ENCODE measurements at regions not wholly inside any gene's neighbourhood (a gene's known extent, or its start where the extent isn't known, plus 50 kb on each side); places are given as distances from the start of the nearest gene placed in this dataset.

DNA sequence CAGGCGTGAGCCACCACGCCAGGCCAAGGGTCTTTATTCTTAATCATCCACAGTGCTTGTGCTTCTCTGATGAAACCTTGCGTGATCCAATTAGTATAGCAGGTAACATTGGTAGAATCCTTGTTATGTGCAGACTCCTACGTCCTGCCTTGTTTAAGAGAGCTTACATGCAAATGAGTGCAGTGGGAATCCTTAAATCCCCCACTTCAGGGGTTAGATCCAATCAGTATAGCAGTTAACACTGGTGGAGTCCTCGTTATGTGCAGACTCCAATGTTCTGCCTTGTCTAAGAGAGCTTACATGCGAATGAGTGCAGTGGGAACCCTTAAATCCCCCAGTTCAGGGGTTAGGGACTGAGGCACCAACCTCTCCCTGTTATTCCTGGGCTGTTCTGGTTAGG is 193.4 kb downstream of the SEMA6A start:
- H3K27me3 ChIP-seq, result no peaks in the 10 kb centered on the region
- no peak for TF ChIP-seq CTCF (IDR thresholded peaks at IDR 0.05; ENCODE audit: poor library complexity)
- TF ChIP-seq EZH2phosphoT487 (IDR thresholded peaks at IDR 0.05; ENCODE audit: low read depth, severe bottlenecking, unreplicated experiment), result no peak
- no peak for TF ChIP-seq EZH2 (IDR thresholded peaks at IDR 0.05; ENCODE audit: borderline replicate concordance)
- DNase-seq (ENCODE audit: low spot score), result no peak
- 96% methylated on average over 6 of the region's 6 CpGs for WGBS (ENCODE audit: low lambda C conversion rate, missing lambda C conversion rate)
- no peak overlapping the region for H3K4me2 ChIP-seq
- H3K79me2 ChIP-seq, result no peaks in the 10 kb centered on the region
- H3K27ac ChIP-seq, result no peak overlapping the region
- H3K9me2 ChIP-seq (replicated peaks; ENCODE audit: insufficient read depth), result no peaks in the 10 kb centered on the region
- H3K9me3 ChIP-seq (ENCODE audit: low read depth), result no peaks in the 10 kb centered on the region
- no peaks in the 10 kb centered on the region for H3K36me3 ChIP-seq (replicated peaks; ENCODE audit: insufficient read depth, low read depth)
- H2AFZ ChIP-seq, result no peak overlapping the region
- no peak overlapping the region for H3K4me3 ChIP-seq
- H3K4me1 ChIP-seq (ENCODE audit: insufficient read depth), result no peaks in the 10 kb centered on the region
- no peaks in the 10 kb centered on the region for H4K20me1 ChIP-seq (ENCODE audit: insufficient read depth, poor library complexity, severe bottlenecking)

GRCh38 chr5:116380621-116381020 is 194.0 kb downstream of the SEMA6A start:
- Histone ChIP-seq H3K4me1 (ENCODE audit: insufficient read depth) (no peaks in the 10 kb centered on the region), H4K20me1 (ENCODE audit: insufficient read depth, poor library complexity, severe bottlenecking) (no peaks in the 10 kb centered on the region), H3K4me2 (no peak overlapping the region), H3K9me2 (replicated peaks; ENCODE audit: insufficient read depth) (no peaks in the 10 kb centered on the region), H3K9me3 (ENCODE audit: low read depth) (no peaks in the 10 kb centered on the region), H3K27ac (no peak overlapping the region), H3K36me3 (replicated peaks; ENCODE audit: insufficient read depth, low read depth) (no peaks in the 10 kb centered on the region), H3K4me3 (no peak overlapping the region), H3K27me3 (no peaks in the 10 kb centered on the region), H2AFZ (no peak overlapping the region), H3K79me2 (no peaks in the 10 kb centered on the region)
- no peak for DNase-seq (ENCODE audit: low spot score)
- 96% methylated on average over 2 of the region's 2 CpGs for WGBS (ENCODE audit: low lambda C conversion rate, missing lambda C conversion rate)
- TF ChIP-seq EZH2phosphoT487 (IDR thresholded peaks at IDR 0.05; ENCODE audit: low read depth, severe bottlenecking, unreplicated experiment) (no peak), CTCF (IDR thresholded peaks at IDR 0.05; ENCODE audit: poor library complexity) (no peak), EZH2 (IDR thresholded peaks at IDR 0.05; ENCODE audit: borderline replicate concordance) (no peak)

DNA sequence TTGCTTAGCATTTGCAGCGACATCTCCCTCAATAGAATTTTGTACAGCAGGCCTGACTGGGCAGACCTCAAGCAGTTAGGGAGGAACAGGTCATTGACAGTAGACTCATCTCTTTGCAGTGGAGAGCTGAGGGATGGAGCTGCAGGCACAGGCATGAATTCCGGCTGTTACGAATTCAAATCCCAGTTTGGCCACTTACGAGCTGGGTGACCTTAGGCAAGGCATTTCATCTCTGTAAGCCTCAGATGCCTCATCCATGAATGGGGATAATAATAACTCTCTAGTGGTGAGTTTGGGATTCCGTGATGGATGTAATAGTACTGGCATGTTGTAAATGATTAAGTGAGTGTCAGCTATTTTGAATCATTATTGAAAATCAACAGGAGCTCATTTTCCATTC is 195.3 kb downstream of the SEMA6A start:
- Histone ChIP-seq H3K9me3 (ENCODE audit: low read depth) (no peaks in the 10 kb centered on the region), H3K9me2 (replicated peaks; ENCODE audit: insufficient read depth) (no peaks in the 10 kb centered on the region), H3K27ac (no peak overlapping the region), H3K4me1 (ENCODE audit: insufficient read depth) (no peaks in the 10 kb centered on the region), H2AFZ (no peak overlapping the region), H3K27me3 (no peaks in the 10 kb centered on the region), H3K79me2 (no peaks in the 10 kb centered on the region), H4K20me1 (ENCODE audit: insufficient read depth, poor library complexity, severe bottlenecking) (no peaks in the 10 kb centered on the region), H3K36me3 (replicated peaks; ENCODE audit: insufficient read depth, low read depth) (no peaks in the 10 kb centered on the region), H3K4me3 (no peak overlapping the region), H3K4me2 (no peak overlapping the region)
- DNase-seq (ENCODE audit: low spot score), result no peak
- WGBS (ENCODE audit: low lambda C conversion rate, missing lambda C conversion rate), result 93% methylated on average over 5 of the region's 5 CpGs
- TF ChIP-seq EZH2 (IDR thresholded peaks at IDR 0.05; ENCODE audit: borderline replicate concordance), result no peak

DNA sequence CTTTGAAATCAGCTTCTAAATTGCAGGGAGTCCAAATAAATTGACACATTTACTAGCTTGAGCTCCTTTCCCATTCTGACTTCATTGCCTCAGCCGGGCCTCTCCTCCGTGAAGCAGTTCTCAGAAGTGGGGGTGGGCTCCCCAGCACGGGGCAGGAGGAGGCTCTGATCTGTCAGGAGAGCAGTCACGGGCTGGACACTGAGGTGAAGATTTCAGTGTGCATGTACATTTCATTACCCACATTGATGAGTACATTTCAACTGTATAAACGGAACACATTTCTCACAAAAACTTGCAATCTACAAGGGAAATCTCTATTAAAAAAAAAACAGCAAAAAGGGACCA is 195.9 kb downstream of the SEMA6A start:
- H3K27ac ChIP-seq, result no peak overlapping the region
- no peak overlapping the region for H3K4me3 ChIP-seq
- no peaks in the 10 kb centered on the region for H3K4me1 ChIP-seq (ENCODE audit: insufficient read depth)
- no peak for DNase-seq (ENCODE audit: low spot score)
- no peaks in the 10 kb centered on the region for H3K9me2 ChIP-seq (replicated peaks; ENCODE audit: insufficient read depth)
- H2AFZ ChIP-seq, result no peak overlapping the region
- H3K79me2 ChIP-seq, result no peaks in the 10 kb centered on the region
- TF ChIP-seq EZH2phosphoT487 (IDR thresholded peaks at IDR 0.05; ENCODE audit: low read depth, severe bottlenecking, unreplicated experiment), result no peak
- TF ChIP-seq EZH2 (IDR thresholded peaks at IDR 0.05; ENCODE audit: borderline replicate concordance), result no peak
- no peak for TF ChIP-seq CTCF (IDR thresholded peaks at IDR 0.05; ENCODE audit: poor library complexity)
- WGBS (ENCODE audit: low lambda C conversion rate, missing lambda C conversion rate), result 61% methylated on average over 5 of the region's 5 CpGs
- no peaks in the 10 kb centered on the region for H4K20me1 ChIP-seq (ENCODE audit: insufficient read depth, poor library complexity, severe bottlenecking)
- H3K36me3 ChIP-seq (replicated peaks; ENCODE audit: insufficient read depth, low read depth), result no peaks in the 10 kb centered on the region
- no peaks in the 10 kb centered on the region for H3K9me3 ChIP-seq (ENCODE audit: low read depth)
- no peaks in the 10 kb centered on the region for H3K27me3 ChIP-seq
- H3K4me2 ChIP-seq, result no peak overlapping the region
